AG10803 (cell line): ENCODE measurements at regions not wholly inside any gene's neighbourhood (a gene's known extent, or its start where the extent isn't known, plus 50 kb on each side); places are given as distances from the start of the nearest gene placed in this dataset.

Source experiments
- DNase-seq: peaks from one replicate; pipeline ENCODE4 v3.0.0; 2010; ENCODE audit warnings: low read depth
- H3K4me3 ChIP-seq: 2 replicates; pipeline ENCODE4 v1.5.1; 2011; ENCODE audit warnings: mild to moderate bottlenecking, low read length, control low read depth
- TF ChIP-seq, protein P1 (sequence below): conservative IDR thresholded peaks from 2 replicates; pipeline ENCODE4 v1.5.1; 2011; ENCODE audit warnings: mild to moderate bottlenecking, low read length, control low read depth, inconsistent platforms

DNA sequence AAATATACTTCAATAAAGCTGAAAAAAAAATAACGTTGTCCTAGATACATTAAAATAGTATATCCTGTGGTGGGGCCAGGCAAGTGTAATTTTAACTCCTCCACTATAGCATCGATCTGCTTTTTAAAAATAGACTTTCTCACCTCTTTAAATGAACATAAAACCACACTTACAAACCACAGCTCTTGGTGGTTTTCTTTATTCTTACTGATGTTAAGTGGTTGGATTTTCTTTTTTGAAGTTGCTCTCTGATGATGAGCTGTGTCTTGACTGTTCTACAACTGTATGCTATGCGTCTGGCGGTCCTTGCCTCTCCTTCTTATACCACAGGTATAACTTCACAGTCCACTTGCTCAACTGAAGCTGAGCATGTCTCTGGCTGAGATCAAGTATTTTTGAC, 721.5 kb upstream of the KLHL1 start:
- H3K4me3 ChIP-seq = no peak overlapping the region
- DNase-seq = no peak
- TF ChIP-seq, protein P1, sequence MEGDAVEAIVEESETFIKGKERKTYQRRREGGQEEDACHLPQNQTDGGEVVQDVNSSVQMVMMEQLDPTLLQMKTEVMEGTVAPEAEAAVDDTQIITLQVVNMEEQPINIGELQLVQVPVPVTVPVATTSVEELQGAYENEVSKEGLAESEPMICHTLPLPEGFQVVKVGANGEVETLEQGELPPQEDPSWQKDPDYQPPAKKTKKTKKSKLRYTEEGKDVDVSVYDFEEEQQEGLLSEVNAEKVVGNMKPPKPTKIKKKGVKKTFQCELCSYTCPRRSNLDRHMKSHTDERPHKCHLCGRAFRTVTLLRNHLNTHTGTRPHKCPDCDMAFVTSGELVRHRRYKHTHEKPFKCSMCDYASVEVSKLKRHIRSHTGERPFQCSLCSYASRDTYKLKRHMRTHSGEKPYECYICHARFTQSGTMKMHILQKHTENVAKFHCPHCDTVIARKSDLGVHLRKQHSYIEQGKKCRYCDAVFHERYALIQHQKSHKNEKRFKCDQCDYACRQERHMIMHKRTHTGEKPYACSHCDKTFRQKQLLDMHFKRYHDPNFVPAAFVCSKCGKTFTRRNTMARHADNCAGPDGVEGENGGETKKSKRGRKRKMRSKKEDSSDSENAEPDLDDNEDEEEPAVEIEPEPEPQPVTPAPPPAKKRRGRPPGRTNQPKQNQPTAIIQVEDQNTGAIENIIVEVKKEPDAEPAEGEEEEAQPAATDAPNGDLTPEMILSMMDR = no peak

DNA sequence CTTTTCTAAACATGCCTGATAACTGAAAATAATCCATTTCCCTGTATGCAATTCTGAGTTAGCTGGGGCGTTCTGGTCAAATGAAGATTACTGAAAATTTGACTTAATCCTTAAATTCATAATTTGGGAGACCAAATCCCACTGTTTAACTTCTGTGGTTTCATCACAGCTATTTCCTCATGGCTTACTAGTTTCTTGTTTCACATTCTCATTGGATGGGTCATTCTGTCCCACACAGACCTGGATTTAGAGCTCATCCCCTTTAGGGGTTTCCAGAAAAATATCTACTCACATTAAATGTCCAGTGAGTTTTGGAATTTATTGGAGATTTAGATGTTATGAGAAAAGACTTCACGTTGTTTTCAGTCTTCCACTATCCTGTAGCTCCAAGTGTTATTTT, 709.3 kb upstream of the KLHL1 start:
- no peak overlapping the region for H3K4me3 ChIP-seq
- no peak for DNase-seq
- TF ChIP-seq, protein P1 = no peak

DNA sequence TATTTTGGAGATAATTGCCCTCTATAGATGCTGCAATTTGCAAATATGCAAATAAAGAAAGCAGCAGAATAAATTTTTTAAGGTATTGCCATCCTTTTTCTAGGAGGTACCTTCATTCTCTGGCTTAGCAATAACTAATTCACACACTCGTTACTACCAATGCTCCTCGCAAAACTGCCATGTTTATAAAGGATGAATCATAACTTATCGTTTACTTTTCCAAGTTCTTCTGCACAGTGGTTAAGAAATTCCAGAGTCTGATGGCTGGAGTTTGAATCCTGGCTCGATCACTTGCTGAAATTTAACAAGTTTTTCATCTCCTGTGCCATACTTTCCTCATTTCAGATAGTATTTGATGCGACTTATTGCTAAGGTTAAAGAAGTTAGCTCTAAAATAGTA, 708.6 kb upstream of the KLHL1 start:
- H3K4me3 ChIP-seq = no peak overlapping the region
- DNase-seq = no peak
- TF ChIP-seq, protein P1 = no peak

DNA sequence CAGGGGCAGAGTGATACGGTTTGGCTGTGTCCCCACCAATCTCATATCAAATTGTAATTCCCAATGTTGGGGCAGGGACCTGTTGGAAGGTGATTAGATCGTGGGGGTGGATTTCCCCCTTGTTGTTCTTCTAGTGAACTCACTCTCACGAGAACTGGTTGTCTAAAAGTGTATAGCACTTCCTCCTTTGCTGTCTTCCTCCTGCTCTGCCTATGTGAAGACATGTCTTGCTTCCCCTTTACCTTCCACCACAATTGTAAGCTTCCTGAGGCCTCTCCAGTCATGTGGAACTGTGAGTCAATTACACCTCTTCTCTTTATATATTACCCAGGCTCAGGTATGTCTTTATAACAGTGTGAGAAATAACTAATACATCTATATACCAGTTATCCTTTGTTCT, 706.4 kb upstream of the KLHL1 start:
- no peak for DNase-seq

DNA sequence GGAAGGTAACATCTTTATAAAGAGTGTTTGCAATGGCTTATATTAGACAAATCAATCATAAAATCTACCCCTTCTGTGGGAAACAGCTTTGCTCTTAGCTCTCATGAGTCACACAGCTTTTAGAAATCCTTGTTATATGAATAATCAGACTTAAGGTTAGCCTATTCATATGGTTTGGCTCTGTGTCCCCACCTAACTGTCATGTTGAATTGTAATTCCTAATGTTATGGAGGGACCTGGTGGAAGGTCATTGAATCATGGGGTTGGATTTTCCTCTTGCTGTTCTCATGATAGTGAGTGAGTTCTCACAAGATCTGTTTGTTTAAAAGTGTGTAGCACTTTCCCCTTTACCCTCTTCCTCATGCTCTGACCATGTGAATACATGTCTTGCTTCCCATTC, 704.2 kb upstream of the KLHL1 start:
- no peak overlapping the region for H3K4me3 ChIP-seq
- TF ChIP-seq, protein P1 = no peak
- no peak for DNase-seq

More for the DNA sequence above, 706.4 kb upstream of the KLHL1 start:
- TF ChIP-seq, protein P1 = no peak
- H3K4me3 ChIP-seq = no peak overlapping the region

DNA sequence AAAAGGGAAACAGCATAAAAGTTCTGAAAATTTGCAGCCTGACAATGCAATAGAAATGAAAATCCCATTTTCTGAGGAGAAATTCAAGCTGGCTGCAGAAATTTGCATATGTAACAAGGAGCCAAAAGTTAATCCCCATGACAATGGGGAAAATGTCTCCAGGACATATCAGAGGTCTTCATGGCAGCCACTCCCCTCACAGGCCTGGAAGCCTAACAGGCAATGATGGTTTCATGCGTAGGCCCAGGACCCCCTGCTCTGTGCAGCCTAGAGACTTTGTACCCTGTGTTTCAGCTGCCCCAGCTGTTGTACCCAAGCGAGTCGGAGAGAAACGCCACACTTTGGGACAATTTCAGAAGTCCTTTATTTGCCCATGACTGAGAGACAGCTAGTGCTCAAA, 701.3 kb upstream of the KLHL1 start:
- no peak for DNase-seq
- H3K4me3 ChIP-seq = no peak overlapping the region

DNA sequence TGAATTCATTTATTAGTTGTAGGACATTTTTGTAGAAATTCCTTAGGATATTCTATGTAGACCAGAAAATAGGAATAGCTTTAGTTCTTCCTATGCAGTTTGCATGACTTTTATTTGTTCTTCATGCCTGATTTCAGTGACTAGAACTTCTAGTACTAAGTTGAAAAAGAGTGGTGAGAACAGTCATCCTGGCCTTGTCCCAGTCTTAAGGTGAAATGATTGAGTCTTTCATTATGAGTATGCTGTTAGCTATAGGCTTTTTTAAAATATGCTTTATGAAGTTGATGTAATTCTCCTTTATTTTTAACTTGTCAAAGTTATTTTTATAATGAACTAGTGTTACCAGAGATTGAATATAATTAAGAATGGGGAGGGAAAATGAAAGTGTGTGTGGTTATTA, 690.1 kb upstream of the KLHL1 start:
- H3K4me3 ChIP-seq = no peak overlapping the region
- no peak for DNase-seq
- TF ChIP-seq, protein P1 = no peak

More for the DNA sequence above, 701.3 kb upstream of the KLHL1 start:
- TF ChIP-seq, protein P1 = no peak
